NT2/D1 (cell line): ENCODE measurements at regions not wholly inside any gene's neighbourhood (a gene's known extent, or its start where the extent isn't known, plus 50 kb on each side); places are given as distances from the start of the nearest gene placed in this dataset.
"Not testable (repeated sequence)": the region's sequence is repeated elsewhere in the genome, so short reads cannot be mapped to it uniquely, and the experiment has no call there.

ENCODE experiments used
- SUZ12 ChIP-seq: IDR thresholded peaks from 2 replicates; pipeline ENCODE4 v1.6.1; 2011; ENCODE audit not compliant: insufficient read length, insufficient read depth; ENCODE audit errors: extremely low read depth
- YY1 ChIP-seq: IDR thresholded peaks from 2 replicates; pipeline ENCODE4 v1.6.1; 2011; ENCODE audit not compliant: insufficient read length, insufficient read depth
- ZNF274 ChIP-seq: IDR thresholded peaks from 2 replicates; pipeline ENCODE4 v1.6.1; 2011; ENCODE audit warnings: mild to moderate bottlenecking, low read depth, low read length

GRCh38 chr6:26730019-26730766 lies 70.6 kb upstream of the ZNF322 start:
- TF ChIP-seq ZNF274, YY1, SUZ12: not testable (repeated sequence)
